HG03139 (cell line): ENCODE measurements at regions not wholly inside any gene's neighbourhood (a gene's known extent, or its start where the extent isn't known, plus 50 kb on each side); places are given as distances from the start of the nearest gene placed in this dataset.

ENCODE experiments used
- ATAC-seq: cut with Tn5 transposase; IDR thresholded peaks from one replicate; pipeline ENCODE4 v1.9.1; 2021; ENCODE audit not compliant: unreplicated experiment

- no peak for ATAC-seq
Observed at GRCh38 chr6:154596701-154597100, 86.2 kb upstream of the CNKSR3 start.

- ATAC-seq = no peak
Observed at GRCh38 chr6:154598399-154598798, 87.9 kb upstream of the CNKSR3 start.

GRCh38 chr6:154602296-154602695 lies 91.8 kb upstream of the CNKSR3 start:
- ATAC-seq = no peak

GRCh38 chr6:154602708-154603107 lies 92.2 kb upstream of the CNKSR3 start:
- no peak for ATAC-seq

GRCh38 chr6:154604119-154604518 lies 93.6 kb upstream of the CNKSR3 start:
- ATAC-seq = peak; percentile 30

GRCh38 chr6:154605178-154605881 lies 94.8 kb upstream of the CNKSR3 start:
- peak; percentile 44 for ATAC-seq

GRCh38 chr6:154605882-154606370 lies 95.4 kb upstream of the CNKSR3 start:
- no peak for ATAC-seq

GRCh38 chr6:154606457-154606856 lies 96.0 kb upstream of the CNKSR3 start:
- peak; percentile 69 for ATAC-seq

- ATAC-seq = no peak
Observed at GRCh38 chr6:154606860-154607259, 96.4 kb upstream of the CNKSR3 start.

GRCh38 chr6:154611241-154611640 lies 100.8 kb upstream of the CNKSR3 start:
- ATAC-seq = no peak

- no peak for ATAC-seq
Observed at GRCh38 chr6:154611847-154612246, 101.4 kb upstream of the CNKSR3 start.

GRCh38 chr6:154613137-154613676 lies 102.7 kb upstream of the CNKSR3 start:
- no peak for ATAC-seq

- no peak for ATAC-seq
Observed at GRCh38 chr6:154614101-154614500, 103.6 kb upstream of the CNKSR3 start.

- no peak for ATAC-seq
Observed at GRCh38 chr6:154614641-154615040, 104.2 kb upstream of the CNKSR3 start.

GRCh38 chr6:154615483-154616025 lies 105.1 kb upstream of the CNKSR3 start:
- ATAC-seq = no peak

GRCh38 chr6:154617175-154617574 lies 106.7 kb upstream of the CNKSR3 start:
- ATAC-seq = no peak

- no peak for ATAC-seq
Observed at GRCh38 chr6:154619146-154619545, 108.7 kb upstream of the CNKSR3 start.

- ATAC-seq = no peak
Observed at GRCh38 chr6:154621686-154622085, 111.2 kb upstream of the CNKSR3 start.

GRCh38 chr6:154622618-154623336 lies 110.4 kb upstream of the SCAF8 start:
- no peak for ATAC-seq

- ATAC-seq = no peak
Observed at GRCh38 chr6:154623391-154623790, 109.8 kb upstream of the SCAF8 start.

GRCh38 chr6:154624038-154624599 lies 109.1 kb upstream of the SCAF8 start:
- ATAC-seq = no peak
